GM12878 (cell line): ENCODE measurements at regions not wholly inside any gene's neighbourhood (a gene's known extent, or its start where the extent isn't known, plus 50 kb on each side); places are given as distances from the start of the nearest gene placed in this dataset.

Source experiments
- BACH1 ChIP-seq: fragments of 450-650 bp; IDR thresholded peaks from 2 replicates; pipeline ENCODE4 v1.6.1; 2017; ENCODE audit warnings: mild to moderate bottlenecking, borderline replicate concordance
- CTCF ChIP-seq, 3 experiments: IDR thresholded peaks in 2 of 3; conservative IDR thresholded peaks in 1 of 3; 2 replicates each; pipeline ENCODE4 v1.5.1; 2011; ENCODE audit warnings: low read depth in 3 of 3, low read length in 3 of 3, mild to moderate bottlenecking in 3 of 3, control low read depth in 2 of 3, moderate library complexity in 2 of 3, inconsistent platforms in 1 of 3, mixed read lengths in 1 of 3; ENCODE audit not compliant: control insufficient read depth in 2 of 3, insufficient read depth in 1 of 3; ENCODE audit errors: extremely low read depth in 1 of 3
- EGR1 ChIP-seq, 2 experiments: IDR thresholded peaks; 1 replicate in 1 of 2; 2 replicates in 1 of 2; pipeline ENCODE4 v1.6.1; 2011 to 2012; ENCODE audit warnings: low read depth in 2 of 2, low read length in 2 of 2, borderline replicate concordance in 1 of 2, mild to moderate bottlenecking in 1 of 2, moderate library complexity in 1 of 2
- FOS ChIP-seq: IDR thresholded peaks from 3 replicates; pipeline ENCODE4 v1.6.1; 2011; ENCODE audit warnings: borderline replicate concordance; ENCODE audit not compliant: insufficient read length; ENCODE audit errors: extremely low read depth
- SPI1 ChIP-seq: IDR thresholded peaks from 2 replicates; pipeline ENCODE4 v1.6.1; 2011; ENCODE audit warnings: low read depth, mild to moderate bottlenecking, low read length, moderate library complexity, borderline replicate concordance; ENCODE audit not compliant: insufficient read depth
- YY1 ChIP-seq: IDR thresholded peaks from 2 replicates; pipeline ENCODE4 v1.6.1; 2011; ENCODE audit warnings: low read depth, mild to moderate bottlenecking, low read length
- ZBTB33 ChIP-seq: fragments of 450-650 bp; IDR thresholded peaks from 2 replicates; pipeline ENCODE4 v1.6.1; 2017; ENCODE audit warnings: mild to moderate bottlenecking

GRCh38 chr10:118207470-118208007, 134.6 kb downstream of the FAM204A start:
- TF ChIP-seq EGR1 (IDR thresholded peaks at IDR 0.05; ENCODE audit: borderline replicate concordance in 1 of 2, low read depth in 2 of 2, low read length in 2 of 2) (no peak), FOS (no peak), CTCF (IDR thresholded peaks at IDR 0.05 in 2 of 3, conservative IDR thresholded peaks at IDR 0.05 in 1 of 3; ENCODE audit: control insufficient read depth in 2 of 3, extremely low read depth in 1 of 3, insufficient read depth in 1 of 3, low read depth in 3 of 3, low read length in 3 of 3) (no peak), ZBTB33 (no peak), BACH1 (no peak), SPI1 (no peak), YY1 (no peak)
